ENCODE measurements at regions not wholly inside any gene's neighbourhood (a gene's known extent, or its start where the extent isn't known, plus 50 kb on each side); places are given as distances from the start of the nearest gene placed in this dataset.

- TF ChIP-seq CTCF (IDR thresholded peaks at IDR 0.05; ENCODE audit: insufficient read depth, low read length) (no peak), POLR2AphosphoS5 (IDR thresholded peaks at IDR 0.05; ENCODE audit: low read depth) (no peak), REST (IDR thresholded peaks at IDR 0.05; ENCODE audit: insufficient replicate concordance, low read depth) (no peak), GABPA (IDR thresholded peaks at IDR 0.05; ENCODE audit: low read depth) (no peak), SPI1 (IDR thresholded peaks at IDR 0.05; ENCODE audit: borderline replicate concordance, low read depth) (no peak)
These were observed 211.5 kb upstream of the RAB6C start for GRCh38 chr2:129768036-129768386.

Data from HL-60 (cell line).